HG03108 (cell line): ENCODE measurements at regions not wholly inside any gene's neighbourhood (a gene's known extent, or its start where the extent isn't known, plus 50 kb on each side); places are given as distances from the start of the nearest gene placed in this dataset.
"Not testable (repeated sequence)": the region's sequence is repeated elsewhere in the genome, so short reads cannot be mapped to it uniquely, and the experiment has no call there.

Experiments
- ATAC-seq: cut with Tn5 transposase; IDR thresholded peaks from one replicate; pipeline ENCODE4 v1.9.1; 2021; ENCODE audit warnings: moderate library complexity; ENCODE audit not compliant: unreplicated experiment

DNA sequence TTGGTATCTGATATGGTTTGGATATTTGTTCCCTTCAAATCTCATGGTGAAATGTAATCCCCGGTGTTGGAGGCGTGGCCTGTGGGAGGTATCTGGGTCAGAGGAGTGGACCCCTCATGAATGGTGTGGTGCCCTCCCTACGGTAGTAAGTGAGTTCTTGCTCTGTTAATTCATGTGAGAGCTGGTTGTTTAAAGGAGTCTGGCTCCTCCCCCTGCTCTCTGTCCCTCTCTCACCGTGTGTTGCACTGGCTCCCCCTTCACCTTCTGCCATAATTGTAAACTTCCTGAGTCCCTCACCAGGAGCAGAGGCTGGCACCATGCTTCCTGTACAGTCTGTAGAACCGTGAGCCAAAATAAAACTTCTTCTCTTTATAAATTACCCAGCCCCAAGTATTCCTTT lies 246.9 kb upstream of the AGTR1 start:
- ATAC-seq: no peak

DNA sequence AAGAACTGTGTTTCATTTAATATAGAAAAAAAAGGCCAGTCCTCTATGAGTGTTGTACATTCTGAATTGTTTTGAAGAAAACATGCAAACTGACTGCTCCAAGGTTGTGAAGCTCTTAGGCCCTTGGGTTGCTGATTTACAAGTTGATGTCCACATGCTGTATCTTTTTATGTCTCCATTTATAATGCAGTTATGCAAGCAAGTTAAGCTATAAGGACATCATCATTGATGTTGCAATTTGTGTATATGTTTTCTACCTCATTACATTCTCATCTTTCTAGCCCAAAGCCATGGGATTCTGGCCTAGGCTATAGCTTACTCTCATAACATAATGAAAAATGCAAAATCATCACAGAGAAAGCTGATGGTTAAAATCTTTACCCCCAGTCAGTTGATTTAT lies 245.7 kb upstream of the AGTR1 start:
- no peak for ATAC-seq

- no peak for ATAC-seq
These were observed 243.9 kb upstream of the AGTR1 start for GRCh38 chr3:148453781-148454191.

DNA sequence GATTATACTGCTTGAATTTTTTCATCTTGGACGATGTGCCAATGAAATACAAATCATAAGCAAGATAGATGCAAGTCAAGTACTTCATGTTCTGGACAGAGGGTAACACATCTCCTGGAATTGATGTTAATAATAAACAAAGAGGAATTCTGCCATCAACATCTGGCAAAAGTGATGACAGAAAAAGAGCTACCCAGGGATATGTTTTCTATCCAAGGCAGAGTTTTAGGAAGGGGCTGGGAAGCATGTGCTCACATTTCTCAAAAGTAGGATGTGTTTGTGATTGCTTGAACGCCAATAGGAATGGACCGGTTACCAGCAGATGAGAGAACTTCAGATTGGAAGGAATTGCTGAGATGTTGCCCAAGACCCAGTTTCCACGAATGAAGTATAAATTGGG lies 242.6 kb upstream of the AGTR1 start:
- no peak for ATAC-seq

GRCh38 chr3:148457886-148458285 lies 239.8 kb upstream of the AGTR1 start:
- no peak for ATAC-seq

GRCh38 chr3:148459931-148460513 lies 237.7 kb upstream of the AGTR1 start:
- ATAC-seq: no peak

GRCh38 chr3:148460686-148461085 lies 237.0 kb upstream of the AGTR1 start:
- ATAC-seq: no peak

- ATAC-seq: no peak
These were observed 233.5 kb upstream of the AGTR1 start for GRCh38 chr3:148464246-148464645.

GRCh38 chr3:148466143-148466542 lies 231.6 kb upstream of the AGTR1 start:
- ATAC-seq: no peak

- no peak for ATAC-seq
These were observed 230.5 kb upstream of the AGTR1 start for GRCh38 chr3:148466980-148467740.

GRCh38 chr3:148477375-148477774 lies 220.3 kb upstream of the AGTR1 start:
- no peak for ATAC-seq

DNA sequence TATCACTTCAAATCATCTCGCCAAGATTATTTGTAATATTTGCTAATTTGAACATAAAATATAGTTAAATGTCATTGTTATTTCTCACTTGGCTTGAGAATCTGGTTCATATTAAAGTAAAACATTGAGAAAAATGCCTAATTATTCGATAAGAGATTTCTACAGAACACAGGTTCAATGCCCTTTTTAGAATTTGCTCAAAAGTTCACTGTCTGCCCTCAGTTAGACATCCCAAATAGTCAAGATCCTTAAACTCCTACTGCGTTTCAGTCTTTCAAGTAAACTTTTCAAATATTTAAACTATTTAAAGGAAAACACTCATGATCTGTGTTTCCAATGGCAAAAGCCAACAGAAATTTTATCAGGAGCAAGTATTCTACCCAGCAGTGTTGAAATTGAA lies 204.1 kb upstream of the AGTR1 start:
- ATAC-seq: no peak

- ATAC-seq: no peak
These were observed 203.3 kb upstream of the AGTR1 start for GRCh38 chr3:148494451-148494850.

DNA sequence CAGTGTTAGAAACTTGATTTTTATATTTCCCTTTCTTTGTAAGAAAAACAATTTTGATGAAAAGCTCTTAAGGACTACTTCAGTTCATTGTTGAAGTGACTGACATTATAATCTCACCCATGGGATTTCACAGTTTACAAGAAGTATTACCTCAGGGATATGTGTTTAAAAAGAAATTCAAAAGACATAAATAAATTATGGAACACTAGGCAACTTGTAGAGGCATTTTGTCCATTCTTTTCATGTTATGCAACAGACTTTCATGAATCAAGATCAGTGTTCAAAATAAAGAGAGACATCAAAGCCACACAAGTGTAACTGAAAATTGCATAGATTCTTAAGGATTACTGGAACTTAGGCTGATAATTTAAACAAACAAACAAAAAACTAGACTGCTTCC lies 196.8 kb upstream of the AGTR1 start:
- no peak for ATAC-seq

DNA sequence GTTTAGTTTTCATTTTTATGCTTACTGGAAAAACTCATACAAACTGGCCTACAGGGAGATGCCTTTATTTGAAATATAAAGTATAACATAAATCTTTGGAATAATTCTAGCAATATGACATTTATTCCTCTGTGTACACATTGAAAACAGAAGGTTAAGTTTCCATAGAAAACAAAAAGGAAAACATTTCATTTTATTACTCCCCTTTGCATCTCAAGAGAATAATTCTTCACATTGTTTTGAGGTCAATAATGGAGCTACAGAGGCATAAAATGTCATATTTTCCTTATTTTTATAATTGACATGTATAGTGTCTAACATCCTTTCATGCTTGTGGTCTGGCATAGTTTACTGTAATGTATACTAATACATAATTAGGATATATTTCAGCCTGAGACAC lies 187.6 kb upstream of the AGTR1 start:
- no peak for ATAC-seq

DNA sequence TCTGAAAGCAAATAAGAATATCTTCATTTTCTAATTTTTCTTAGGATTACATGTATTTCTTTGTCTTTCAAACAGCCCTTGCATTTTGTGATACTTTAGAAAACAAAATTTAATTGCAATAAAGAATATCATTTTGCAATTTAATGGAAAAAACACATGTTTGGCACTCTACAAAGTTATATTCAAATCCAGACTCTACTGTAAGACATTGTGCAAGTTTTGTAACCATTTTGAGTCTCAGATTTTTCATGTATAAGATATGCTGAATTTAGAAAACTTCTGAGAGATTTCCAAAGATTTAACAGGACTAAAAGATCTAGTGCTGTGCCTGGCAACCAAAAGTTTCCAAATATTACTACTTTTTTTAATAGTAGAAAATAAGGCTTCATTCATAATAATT lies 187.1 kb upstream of the AGTR1 start:
- ATAC-seq: no peak

- ATAC-seq: no peak
These were observed 185.1 kb upstream of the AGTR1 start for GRCh38 chr3:148512648-148513047.

- no peak for ATAC-seq
These were observed 184.6 kb upstream of the AGTR1 start for GRCh38 chr3:148513096-148513543.

GRCh38 chr3:148518520-148518919 lies 179.2 kb upstream of the AGTR1 start:
- ATAC-seq: no peak

DNA sequence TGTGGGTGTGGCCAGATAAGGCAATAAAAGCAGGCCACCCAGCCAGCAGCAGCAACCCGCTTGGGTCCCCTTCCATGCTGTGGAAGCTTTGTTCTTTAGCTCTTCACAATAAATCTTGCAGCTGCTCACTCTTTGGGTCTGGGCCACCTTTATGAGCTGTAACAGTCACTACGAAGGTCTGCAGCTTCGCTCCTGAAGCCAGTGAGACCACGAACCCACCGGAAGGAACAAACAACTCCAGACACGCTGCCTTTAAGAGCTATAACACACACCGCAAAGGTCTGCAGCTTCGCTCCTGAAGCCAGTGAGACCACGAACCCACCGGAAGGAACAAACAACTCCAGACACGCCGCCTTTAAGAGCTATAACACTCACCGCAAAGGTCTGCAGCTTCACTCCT lies 172.1 kb upstream of the AGTR1 start:
- ATAC-seq: not testable (repeated sequence)

GRCh38 chr3:148528024-148528423 lies 169.7 kb upstream of the AGTR1 start:
- ATAC-seq: no peak

DNA sequence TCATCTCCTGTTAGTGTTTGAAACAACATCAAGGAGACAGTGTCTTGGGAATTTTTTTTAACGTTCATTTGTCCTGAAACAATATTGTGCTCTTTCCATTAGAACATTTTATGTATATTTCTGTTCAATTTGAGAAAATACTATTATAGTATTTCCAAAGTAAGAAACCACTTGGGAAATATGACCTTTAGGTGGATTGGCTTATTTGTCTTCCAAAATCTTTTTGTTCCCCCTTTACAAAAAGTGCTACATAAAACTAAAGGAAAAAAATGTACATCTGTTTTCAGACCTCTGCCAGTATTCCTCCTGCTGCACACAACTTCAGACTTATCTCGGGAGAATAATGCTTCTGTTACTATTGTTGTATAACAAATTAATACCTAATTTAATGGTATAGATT lies 165.9 kb upstream of the AGTR1 start:
- ATAC-seq: no peak

- no peak for ATAC-seq
These were observed 165.4 kb upstream of the AGTR1 start for GRCh38 chr3:148532326-148532725.
